GM12892 (cell line): ENCODE measurements at regions not wholly inside any gene's neighbourhood (a gene's known extent, or its start where the extent isn't known, plus 50 kb on each side); places are given as distances from the start of the nearest gene placed in this dataset.

Experiments
- POLR2A ChIP-seq: IDR thresholded peaks from 2 replicates; pipeline ENCODE4 v1.6.1; 2011; ENCODE audit warnings: low read depth, low read length, control low read depth
- POLR2AphosphoS5 ChIP-seq: IDR thresholded peaks from 2 replicates; pipeline ENCODE4 v1.6.1; 2011; ENCODE audit warnings: low read depth, low read length, control low read depth
- TAF1 ChIP-seq: IDR thresholded peaks from 2 replicates; pipeline ENCODE4 v1.6.1; 2011; ENCODE audit warnings: low read depth, mild to moderate bottlenecking, control low read depth, low read length, borderline replicate concordance

DNA sequence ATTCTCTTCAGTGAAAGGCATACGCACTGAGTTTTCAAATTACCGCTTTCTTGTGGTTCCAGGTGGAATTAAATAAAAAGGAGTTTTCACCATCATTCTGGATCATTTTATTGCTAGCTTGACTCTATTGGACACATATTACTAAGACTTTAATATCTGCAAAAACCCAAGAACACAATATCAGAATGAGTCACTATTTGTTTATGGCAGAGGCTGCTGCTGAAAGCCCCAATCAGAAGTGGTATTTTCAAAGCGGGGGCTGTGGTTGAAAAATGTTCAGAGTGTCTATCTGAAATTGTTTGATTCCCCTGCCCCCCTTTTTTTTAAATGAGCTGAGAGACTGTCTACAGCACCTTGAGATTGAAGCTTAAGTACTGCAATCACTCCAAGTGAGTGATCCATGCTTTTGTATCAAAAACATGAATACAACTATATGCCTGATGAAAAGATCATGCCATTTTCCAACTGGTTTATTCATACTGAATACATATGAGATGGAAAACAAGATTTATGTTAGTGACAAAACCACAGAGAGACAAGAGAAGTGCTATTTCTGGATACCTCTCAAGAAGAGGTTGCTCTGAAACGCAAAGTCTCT lies 376.4 kb downstream of the HTR7 start:
- TF ChIP-seq POLR2A: no peak
- TF ChIP-seq TAF1: no peak
- TF ChIP-seq POLR2AphosphoS5: no peak
